CD4-positive, alpha-beta T cell treated with Interleukin-17A for 1 hour (primary cell): ENCODE measurements at regions not wholly inside any gene's neighbourhood (a gene's known extent, or its start where the extent isn't known, plus 50 kb on each side); places are given as distances from the start of the nearest gene placed in this dataset.

ENCODE experiments used
- DNase-seq: peaks from one replicate; pipeline ENCODE4 v3.0.0-alpha.2; 2020

GRCh38 chr12:90015228-90015627, 306.6 kb upstream of the ATP2B1 start:
- DNase-seq: no peak

GRCh38 chr12:90013409-90013808, 304.8 kb upstream of the ATP2B1 start:
- peak; percentile 48 for DNase-seq

GRCh38 chr12:90010089-90010488, 301.5 kb upstream of the ATP2B1 start:
- DNase-seq: no peak

GRCh38 chr12:90008277-90008676, 299.6 kb upstream of the ATP2B1 start:
- DNase-seq: no peak

DNA sequence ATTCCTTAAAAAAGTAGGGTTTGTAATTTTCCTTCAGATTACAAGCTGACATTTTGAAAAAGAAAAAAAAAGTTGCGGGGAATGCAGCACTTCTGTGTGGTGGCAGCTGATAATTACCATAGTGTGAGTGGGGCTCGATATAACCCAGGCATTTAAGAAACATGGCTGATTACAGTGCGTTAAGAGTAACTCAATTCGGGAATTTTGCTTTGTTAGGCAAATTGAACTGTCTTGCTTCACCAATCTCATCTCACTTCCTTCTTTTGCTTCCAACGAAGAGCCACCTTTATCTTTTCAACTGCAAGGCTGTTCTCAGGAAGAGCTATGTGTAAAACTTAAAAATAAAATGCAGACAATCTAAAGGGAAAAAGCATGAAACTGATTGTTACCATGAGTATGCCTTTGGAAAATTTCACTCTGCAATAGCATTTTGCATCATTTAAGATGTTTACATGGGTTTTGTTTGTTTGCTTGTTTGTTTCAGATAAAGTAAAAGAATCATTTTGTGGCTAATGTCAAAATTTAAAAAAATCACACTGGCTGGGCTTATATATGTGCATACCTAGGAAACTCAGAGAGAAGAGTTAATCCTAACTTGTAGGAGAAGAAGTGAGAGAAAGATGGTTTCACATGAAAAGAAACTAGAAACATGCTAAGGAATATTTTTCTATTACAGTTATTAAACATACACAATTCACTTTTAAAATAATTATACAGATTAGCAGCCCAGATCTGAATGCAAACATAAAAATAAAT, 295.9 kb upstream of the ATP2B1 start:
- DNase-seq: no peak

GRCh38 chr12:90003688-90004087, 295.1 kb upstream of the ATP2B1 start:
- no peak for DNase-seq

DNA sequence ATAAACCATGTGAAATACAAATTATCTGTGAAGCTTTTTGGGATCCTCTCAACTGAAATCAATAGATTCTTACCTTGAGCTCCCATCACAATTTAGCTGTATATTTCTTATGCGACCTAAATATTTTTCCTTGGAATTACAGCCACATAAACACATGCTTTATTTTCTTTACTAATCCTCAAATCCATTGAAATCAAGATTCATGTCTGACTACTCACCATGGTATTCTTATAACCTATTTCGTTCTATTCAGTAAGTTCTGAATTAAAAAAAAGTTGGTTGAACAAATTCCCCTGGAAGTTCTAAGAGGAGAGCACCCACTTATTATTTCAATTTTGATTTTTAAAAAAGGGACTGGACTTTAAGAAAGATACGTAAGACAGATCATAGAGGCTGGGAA, 292.1 kb upstream of the ATP2B1 start:
- no peak for DNase-seq

DNA sequence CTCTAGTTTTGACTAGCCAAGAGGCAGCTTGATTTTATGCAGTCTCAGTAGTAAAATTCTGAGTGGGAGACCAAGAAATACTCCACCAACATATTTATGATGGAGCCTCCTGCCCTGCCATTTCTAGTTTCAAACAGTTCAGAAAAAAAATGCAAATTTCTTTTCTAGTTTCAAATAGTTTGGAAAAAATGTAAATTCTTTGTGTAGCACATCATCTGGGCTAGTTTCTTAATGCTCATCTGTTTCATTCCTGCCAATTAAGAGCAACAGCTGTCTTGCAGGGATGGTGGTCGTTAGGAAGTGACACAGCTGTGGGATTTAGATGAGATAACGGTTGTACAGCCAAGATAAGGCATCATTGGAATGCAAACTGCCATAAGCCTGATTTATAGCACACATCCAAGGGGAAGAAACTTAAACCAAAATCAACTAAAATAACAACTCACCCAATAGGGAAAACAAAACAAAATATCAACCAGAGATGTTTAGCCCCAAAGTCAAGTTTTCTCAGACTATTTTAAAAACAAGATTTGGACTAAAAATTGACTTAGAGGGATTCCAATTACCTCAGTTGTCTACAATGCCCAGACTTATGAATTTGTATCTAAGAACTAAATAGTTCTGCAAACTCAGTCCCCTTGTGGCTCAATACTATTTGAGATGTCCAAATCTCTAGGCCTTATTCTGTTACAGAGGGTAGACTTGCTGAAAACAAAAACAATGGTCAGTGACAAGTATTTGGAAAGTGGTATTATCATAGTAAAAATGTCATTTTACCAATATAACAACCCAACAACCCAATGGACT, 291.3 kb upstream of the ATP2B1 start:
- no peak for DNase-seq

DNA sequence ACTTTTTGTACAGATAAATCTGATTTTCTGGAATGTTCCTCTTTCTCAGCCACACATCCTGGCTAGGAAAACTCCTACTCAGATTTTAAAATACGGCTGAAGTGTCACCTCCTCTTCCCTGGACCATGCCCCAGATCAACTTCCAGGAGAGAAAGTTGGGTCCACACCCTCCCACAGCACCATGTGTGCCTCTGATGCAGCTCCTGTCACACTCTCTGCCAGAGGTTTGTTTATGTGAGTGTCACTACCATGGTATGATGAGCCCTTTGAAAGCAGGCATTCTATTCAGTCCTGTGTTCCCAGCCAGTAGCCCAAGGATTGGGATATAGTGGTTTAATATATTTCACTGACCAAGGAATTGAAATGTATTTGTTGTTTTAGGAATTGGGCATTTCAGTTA, 287.2 kb upstream of the ATP2B1 start:
- DNase-seq: no peak

- no peak for DNase-seq
Observed at GRCh38 chr12:89994911-89995310, 286.3 kb upstream of the ATP2B1 start.

- no peak for DNase-seq
Observed at GRCh38 chr12:89993632-89994031, 285.0 kb upstream of the ATP2B1 start.

DNA sequence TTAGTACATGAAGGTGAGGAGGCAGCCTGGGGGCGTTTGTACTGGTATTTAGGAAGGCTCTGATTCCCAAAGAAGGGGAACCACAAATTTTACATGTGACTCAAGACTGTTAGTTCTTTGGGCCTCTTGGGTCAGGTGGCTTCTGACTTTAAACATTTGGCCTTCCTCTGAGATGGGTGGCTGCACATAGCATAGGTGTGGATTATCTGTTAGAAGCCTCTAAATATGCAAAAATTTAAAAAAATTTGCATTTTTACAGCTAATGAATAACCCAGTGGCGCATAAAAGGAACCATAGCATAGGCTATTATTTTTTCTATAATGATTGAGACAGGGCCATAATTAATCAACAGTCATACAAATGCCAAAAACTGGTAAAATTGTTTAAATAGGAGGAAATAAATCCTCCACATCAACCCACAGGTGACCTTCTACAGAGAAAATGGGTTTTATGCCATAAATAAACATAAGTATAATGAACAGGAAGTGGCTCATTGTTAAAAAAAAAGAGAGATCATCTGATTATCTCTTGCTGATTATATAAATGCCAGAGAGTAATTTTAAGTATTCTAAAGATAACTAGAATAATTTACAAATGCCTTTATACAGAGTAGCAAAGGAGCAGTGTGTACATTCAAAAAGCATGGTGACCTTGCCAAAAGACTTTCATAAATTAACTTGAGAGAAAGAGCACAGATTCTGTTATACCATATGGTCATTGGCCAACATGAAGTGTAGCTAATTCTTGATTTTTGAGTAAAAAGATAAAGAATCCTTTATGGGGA, 284.2 kb upstream of the ATP2B1 start:
- peak; percentile 3 for DNase-seq

DNA sequence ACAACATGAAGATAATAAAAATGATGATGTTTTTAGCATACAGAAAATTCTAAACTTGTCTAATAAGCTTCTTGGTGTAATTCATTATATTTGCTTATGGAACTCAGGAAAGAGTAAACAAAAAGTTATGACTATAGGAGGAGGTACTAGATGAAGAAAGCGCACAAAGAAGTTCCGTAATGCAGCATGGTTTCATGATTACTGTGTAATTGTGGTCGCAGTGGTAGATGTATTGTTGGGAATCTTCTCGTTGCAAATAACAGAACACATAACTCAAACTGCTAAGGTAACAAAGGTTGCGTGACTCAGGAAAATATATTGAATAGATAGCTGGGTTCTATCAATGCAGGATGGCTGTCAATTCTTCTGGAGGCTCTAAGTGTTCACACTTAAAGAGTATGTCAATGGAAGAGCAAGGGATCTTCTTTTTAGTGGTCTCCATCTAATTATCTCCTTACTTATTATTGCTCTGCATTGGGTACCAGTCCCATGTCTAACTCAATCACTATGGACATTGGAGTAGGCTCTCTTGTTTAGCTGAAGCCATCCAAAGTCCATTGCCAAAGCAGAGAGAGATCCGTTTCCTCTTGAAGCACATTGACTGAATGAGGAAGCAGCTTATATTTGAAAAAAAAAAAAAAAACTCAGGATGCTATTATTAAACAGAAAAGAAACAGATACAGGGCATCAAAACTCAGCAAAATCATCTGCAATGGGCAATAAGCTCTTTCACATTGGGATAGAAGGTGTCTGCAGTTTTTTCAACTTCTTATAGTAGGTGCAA, 283.4 kb upstream of the ATP2B1 start:
- DNase-seq: no peak

GRCh38 chr12:89988188-89988915, 279.7 kb upstream of the ATP2B1 start:
- DNase-seq: no peak

DNA sequence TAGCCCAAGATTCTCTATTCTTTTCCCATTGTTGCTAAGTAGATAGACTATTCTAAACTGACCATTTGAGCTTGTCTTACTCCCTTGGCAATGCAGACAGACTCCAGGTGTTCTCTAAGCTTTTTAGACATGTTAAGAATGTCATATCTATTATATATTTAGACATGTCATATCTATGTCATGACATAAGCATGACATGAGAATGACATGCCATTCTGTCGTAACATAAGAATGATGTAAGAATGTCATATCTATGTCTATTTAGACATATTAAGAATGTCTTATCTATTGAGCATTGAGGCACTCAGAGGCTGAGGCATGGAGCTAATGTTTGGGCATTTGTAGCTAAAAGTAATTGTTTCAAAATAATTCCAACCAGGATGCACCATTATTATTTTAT, 277.3 kb upstream of the ATP2B1 start:
- DNase-seq: no peak

DNA sequence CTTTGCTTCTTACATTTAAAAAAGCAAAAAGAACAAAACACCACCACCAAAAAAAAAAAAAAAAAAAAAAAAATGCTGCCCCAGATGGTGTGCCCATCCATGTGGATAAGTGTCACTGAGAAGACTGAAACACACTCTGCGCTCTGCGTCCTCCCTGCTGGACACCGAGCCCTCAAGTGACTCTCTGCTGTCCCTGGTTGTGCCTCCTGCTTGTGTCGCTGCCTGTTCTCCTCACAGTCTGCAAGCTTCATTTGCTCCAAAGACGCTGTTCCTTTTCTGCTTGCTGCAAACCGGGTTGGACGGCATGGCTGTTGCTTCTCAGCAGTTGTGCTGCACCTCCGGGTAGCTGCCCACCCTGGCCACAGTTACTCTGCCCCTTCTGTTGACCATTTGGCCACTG, 276.2 kb upstream of the ATP2B1 start:
- no peak for DNase-seq

DNA sequence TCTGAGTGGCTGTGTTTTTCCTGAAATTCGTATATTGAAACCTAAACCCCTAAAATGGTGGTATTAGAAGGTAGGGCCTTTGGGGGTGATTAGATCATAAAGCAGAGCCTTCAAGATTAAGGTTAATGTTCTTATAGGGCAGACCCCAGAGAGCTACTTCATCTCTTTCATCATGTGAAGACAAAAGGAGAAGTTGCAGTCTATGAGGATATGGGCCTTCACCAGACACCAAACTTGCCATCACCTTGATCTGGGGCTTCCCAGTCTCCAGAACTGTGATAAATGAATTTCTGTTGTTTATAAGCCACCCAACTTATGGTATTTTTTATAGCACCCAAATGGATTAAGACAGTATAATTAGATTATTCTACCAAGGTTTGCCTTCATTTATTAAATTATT, 275.0 kb upstream of the ATP2B1 start:
- DNase-seq: no peak

DNA sequence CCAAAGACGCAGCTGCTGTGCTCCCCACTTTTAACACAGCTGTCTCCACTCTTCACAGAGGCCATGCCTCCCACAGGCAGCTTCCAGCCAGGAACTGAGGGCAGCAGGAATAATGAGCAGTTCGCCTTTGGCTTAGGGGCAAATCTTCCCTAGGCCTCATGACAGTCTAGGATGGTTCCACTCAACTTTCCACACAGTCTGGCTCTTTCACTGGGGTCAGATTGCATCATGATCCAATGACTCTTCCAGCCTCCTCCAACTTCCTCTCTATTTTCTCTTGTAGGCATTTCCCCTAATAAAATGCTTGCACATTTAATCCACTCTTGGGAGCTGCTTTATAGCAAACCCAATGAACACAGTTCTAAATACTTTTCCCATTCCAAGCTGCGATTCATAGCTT, 271.6 kb upstream of the ATP2B1 start:
- no peak for DNase-seq

GRCh38 chr12:89977405-89978085, 268.9 kb upstream of the ATP2B1 start:
- DNase-seq: no peak

DNA sequence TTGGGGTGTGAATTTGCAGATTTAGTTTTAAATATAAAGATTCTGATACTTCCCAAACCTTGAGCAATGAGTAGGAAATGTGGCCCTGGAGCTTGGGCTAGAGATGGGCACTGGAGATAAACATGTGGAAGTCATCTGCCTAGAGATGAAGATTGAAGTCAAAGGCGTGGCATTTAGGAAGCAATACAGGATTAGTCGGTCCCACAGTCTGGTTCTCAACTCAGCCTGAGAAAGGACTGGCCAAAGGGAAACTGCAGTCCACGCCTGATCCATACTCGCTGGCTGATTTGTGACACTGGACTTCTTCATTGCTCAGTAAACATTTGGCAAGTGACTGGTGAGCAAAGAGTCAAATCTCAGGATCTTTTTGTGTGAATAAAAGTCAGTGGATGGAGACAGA, 268.2 kb upstream of the ATP2B1 start:
- no peak for DNase-seq

- no peak for DNase-seq
Observed at GRCh38 chr12:89975574-89975973, 266.9 kb upstream of the ATP2B1 start.

DNA sequence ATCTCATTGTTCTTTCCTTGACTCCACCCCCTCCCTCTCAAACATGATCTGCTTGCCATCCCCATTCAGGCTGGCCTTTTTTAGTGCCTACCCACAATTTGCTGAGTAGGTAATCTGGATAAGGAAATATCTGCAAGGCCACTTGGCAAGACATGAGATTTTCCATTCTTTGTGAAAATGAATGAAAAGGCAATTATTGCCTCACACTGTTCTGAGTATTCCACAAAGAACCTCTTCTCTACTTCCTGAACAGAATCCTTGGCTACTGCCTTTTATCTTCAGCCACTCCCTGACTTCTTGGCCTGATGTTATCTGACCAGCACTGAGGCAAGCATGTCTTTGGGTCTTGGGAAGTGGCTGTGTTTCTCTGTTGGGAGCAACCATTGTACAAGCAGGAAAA, 263.2 kb upstream of the ATP2B1 start:
- no peak for DNase-seq
